Endothelial cell of umbilical vein (primary cell): ENCODE measurements at regions not wholly inside any gene's neighbourhood (a gene's known extent, or its start where the extent isn't known, plus 50 kb on each side); places are given as distances from the start of the nearest gene placed in this dataset.

Experiments
- POLR2A ChIP-seq: IDR thresholded peaks from 2 replicates; pipeline ENCODE4 v1.6.1; 2012; ENCODE audit warnings: low read depth, mild to moderate bottlenecking, control low read depth, low read length
- TF ChIP-seq, protein P1 (sequence below), 2 donors: IDR thresholded peaks; 1 replicate in 1 of 2; 2 replicates in 1 of 2; pipeline ENCODE4 v1.5.1; 2011; ENCODE audit warnings: low read length in 2 of 2, mild to moderate bottlenecking in 2 of 2, moderate library complexity in 2 of 2, control low read depth in 1 of 2, inconsistent platforms in 1 of 2, low read depth in 1 of 2; ENCODE audit not compliant: insufficient read depth in 1 of 2; ENCODE audit errors: extremely low read depth in 1 of 2

DNA sequence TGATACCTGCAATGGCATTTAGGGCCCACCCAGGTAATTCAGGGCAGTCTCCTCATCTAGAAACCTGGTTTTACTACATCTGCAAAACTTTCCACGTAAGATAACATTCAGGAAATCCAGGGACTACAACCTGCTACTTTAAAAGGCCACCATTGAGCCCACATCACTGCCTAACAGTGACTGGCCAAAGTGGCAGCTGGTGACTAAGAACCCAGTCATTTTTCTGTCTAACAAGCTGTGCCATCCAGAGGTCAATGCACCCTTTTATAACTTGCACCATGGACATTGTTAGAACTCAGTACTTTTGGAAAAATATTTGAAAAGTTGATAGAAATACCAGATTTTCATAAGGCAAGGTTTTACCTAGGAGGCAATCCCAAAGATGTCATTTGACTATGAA, 492.4 kb downstream of the OTOL1 start:
- no peak for TF ChIP-seq POLR2A
- TF ChIP-seq, protein P1, sequence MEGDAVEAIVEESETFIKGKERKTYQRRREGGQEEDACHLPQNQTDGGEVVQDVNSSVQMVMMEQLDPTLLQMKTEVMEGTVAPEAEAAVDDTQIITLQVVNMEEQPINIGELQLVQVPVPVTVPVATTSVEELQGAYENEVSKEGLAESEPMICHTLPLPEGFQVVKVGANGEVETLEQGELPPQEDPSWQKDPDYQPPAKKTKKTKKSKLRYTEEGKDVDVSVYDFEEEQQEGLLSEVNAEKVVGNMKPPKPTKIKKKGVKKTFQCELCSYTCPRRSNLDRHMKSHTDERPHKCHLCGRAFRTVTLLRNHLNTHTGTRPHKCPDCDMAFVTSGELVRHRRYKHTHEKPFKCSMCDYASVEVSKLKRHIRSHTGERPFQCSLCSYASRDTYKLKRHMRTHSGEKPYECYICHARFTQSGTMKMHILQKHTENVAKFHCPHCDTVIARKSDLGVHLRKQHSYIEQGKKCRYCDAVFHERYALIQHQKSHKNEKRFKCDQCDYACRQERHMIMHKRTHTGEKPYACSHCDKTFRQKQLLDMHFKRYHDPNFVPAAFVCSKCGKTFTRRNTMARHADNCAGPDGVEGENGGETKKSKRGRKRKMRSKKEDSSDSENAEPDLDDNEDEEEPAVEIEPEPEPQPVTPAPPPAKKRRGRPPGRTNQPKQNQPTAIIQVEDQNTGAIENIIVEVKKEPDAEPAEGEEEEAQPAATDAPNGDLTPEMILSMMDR (IDR thresholded peaks at IDR 0.05; ENCODE audit: extremely low read depth in 1 of 2, insufficient read depth in 1 of 2, low read depth in 1 of 2, low read length in 2 of 2) = no peak
